Choroid plexus epithelial cell (primary cell): ENCODE measurements at regions not wholly inside any gene's neighbourhood (a gene's known extent, or its start where the extent isn't known, plus 50 kb on each side); places are given as distances from the start of the nearest gene placed in this dataset.
"Not testable (repeated sequence)": the region's sequence is repeated elsewhere in the genome, so short reads cannot be mapped to it uniquely, and the experiment has no call there.

ENCODE experiments used
- DNase-seq: peaks from one replicate; pipeline ENCODE4 v3.0.0-alpha.2; 2010; ENCODE audit warnings: low read depth
- H3K4me3 ChIP-seq: 2 replicates; pipeline ENCODE4 v1.5.1; 2011; ENCODE audit warnings: low read depth, mild to moderate bottlenecking, control low read depth, low read length, moderate library complexity
- TF ChIP-seq, protein P1 (sequence below): conservative IDR thresholded peaks from 2 replicates; pipeline ENCODE4 v1.5.1; 2011; ENCODE audit warnings: low read depth, mild to moderate bottlenecking, control low read depth, inconsistent platforms, low read length, moderate library complexity

DNA sequence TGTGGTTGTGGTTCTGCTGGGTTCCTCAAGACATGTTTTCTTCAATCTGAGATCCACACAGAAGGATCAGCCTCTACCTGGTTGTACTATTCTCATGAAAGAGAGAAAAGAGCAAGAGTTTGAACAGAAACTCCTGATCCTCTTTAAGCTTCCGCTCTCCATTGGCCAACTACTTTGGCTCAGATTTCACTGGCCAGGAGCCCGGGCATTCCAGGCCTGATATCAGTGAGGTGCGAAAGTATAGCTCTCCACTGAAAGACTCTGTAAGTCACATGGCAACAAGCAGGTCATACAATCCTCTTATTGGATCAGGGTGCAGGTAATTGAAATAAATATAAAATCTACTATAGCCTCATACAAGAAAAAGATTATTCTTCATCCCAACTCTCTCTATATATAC is 920.5 kb downstream of the TLE4 start:
- TF ChIP-seq, protein P1, sequence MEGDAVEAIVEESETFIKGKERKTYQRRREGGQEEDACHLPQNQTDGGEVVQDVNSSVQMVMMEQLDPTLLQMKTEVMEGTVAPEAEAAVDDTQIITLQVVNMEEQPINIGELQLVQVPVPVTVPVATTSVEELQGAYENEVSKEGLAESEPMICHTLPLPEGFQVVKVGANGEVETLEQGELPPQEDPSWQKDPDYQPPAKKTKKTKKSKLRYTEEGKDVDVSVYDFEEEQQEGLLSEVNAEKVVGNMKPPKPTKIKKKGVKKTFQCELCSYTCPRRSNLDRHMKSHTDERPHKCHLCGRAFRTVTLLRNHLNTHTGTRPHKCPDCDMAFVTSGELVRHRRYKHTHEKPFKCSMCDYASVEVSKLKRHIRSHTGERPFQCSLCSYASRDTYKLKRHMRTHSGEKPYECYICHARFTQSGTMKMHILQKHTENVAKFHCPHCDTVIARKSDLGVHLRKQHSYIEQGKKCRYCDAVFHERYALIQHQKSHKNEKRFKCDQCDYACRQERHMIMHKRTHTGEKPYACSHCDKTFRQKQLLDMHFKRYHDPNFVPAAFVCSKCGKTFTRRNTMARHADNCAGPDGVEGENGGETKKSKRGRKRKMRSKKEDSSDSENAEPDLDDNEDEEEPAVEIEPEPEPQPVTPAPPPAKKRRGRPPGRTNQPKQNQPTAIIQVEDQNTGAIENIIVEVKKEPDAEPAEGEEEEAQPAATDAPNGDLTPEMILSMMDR: no peak
- no peak overlapping the region for H3K4me3 ChIP-seq
- peak; percentile 75 for DNase-seq

DNA sequence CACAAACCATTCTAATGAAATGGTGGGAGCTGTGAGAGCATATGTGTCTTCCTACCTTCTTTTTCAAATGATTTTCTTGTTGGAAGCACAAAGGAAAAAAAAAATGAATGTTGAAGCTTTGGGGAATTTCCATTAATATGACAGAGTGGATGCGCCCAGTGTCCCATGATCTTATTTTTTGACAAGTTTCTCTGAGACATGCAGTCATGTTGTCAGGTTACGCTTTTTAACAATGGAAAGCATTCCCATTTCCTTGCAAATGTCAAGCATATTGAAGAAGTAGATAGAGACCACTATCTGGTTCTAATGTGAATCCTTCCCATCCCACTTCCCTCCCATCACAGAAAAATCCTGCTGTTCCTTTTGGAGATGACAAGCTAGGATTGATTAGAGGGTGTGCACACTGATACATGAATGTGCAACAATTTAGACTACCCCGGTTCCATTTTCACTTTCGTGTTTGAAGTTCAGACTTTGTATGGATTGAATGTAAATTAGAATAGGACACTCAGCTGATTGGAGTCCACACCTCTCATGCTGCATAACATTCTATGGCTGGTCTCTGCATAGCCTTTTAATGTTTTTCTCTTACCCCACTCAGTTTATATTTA is 919.4 kb downstream of the TLE4 start:
- no peak for DNase-seq
- no peak overlapping the region for H3K4me3 ChIP-seq
- TF ChIP-seq, protein P1: no peak

DNA sequence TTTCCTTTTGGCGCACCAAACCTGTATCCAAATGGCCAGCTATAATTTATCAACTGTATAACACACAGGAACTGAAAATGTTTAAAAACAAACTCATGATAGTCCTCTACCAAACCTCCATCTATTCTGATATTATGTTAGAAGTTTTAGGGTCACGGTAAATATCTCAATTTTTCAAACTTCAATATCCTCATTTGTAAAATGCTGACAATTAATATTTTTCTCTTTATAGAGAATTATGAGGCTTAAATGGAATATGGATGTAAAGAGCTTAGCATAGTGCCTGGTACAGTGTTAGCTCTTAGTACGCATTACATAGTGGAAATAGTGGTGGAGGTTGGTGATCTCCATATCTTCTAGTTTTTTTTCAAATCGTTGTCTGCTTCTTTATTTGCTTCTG is 917.6 kb downstream of the TLE4 start:
- TF ChIP-seq, protein P1: no peak
- no peak for DNase-seq

DNA sequence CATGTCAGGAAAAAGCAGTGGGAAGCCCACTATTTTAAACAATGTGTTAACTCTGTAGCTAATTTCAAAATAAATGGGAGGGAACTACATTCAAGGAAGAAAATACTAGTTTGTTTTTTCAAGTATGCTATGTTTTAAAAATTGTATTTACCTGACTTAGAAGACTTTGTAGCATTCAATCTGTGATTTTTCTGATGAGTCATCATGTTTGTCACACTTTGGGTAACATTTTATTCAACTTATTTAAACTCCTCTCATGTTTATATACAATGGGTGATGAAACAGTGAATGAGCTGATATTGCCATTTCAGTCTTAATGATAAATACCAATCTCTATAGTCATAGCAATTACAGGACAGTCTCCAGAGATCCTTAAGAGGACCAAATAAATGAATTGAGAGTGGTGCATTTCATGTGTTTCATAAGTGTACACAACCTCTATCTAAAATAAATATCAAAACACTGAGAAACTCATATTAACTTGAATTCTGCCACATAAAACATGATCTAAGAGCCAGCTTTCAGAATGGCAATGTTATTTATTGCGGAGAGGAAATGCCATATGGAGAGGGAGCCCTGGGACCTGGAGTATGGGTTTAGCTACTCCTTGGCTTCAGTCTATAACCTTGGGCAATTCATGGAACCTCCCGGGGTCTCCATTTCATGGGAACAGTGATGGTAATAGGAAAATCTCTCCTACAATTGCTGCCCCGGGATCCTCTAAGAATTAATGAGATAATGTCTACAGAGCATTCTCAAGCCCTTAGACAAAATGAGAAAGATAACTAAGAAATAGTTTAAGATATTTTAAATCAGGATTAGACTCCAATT is 913.9 kb downstream of the TLE4 start:
- TF ChIP-seq, protein P1: no peak
- H3K4me3 ChIP-seq: no peak overlapping the region
- peak; percentile 9 for DNase-seq

More for the DNA sequence above, 917.6 kb downstream of the TLE4 start:
- no peak overlapping the region for H3K4me3 ChIP-seq

DNA sequence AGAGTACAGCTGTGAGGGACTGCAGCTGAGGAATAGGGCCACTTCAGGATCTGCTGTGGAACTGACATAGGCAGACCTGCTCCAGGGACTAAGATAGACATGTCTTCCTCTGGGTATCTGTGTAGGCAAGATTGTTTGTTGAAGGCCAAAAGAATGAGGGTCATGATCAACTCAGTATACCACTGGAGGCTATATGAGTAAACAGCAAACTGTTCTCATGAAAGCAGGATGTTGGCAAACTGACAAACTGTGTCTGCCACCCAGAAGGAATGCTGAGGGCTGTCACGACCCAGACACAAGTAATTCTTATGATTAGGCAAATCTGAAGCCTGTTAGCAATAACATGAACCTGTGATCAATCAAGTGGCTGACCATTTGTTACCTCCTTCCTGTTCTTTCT is 910.5 kb downstream of the TLE4 start:
- not testable (repeated sequence) for H3K4me3 ChIP-seq, DNase-seq

DNA sequence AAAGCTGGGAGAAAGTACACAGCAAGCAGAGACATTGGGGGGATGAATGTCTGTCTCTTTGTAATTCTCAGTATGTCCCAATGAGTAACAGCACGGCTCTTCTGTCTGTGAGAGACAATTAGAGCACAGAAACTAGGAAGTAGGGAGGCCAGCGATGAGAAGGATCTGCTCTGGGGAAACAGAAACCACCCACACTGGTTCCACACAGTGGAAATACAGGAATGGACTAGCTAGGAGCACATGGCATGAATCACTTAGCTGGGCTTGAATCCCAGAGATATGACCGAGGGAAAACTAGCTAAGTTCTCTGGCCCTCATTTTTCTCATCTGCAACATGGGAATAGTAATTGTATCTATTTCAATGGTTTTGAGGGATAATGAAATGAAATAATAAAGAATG is 895.9 kb downstream of the TLE4 start:
- no peak overlapping the region for H3K4me3 ChIP-seq
- DNase-seq: peak; percentile 15
- TF ChIP-seq, protein P1: no peak

DNA sequence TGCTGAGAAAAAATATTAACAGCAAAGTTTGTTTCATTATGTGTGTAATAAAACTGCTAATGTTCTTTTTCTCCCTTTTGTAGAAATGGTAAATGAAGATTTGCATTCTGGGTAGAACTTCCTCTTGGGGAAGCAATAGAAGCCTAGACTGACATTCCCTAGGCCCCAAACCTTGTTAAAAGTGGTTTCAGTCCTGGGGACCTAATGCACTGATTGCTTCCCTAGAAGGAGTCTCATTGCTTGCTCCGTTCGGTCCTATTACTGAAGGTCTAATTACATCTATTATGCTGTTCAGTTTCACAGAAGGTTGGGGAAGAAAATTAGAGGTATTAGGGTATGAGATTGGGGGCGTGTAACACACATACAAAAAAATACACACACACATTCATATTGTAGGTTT is 893.8 kb downstream of the TLE4 start:
- no peak for DNase-seq
- H3K4me3 ChIP-seq: no peak overlapping the region
- TF ChIP-seq, protein P1: no peak
